ENCODE measurements at regions not wholly inside any gene's neighbourhood (a gene's known extent, or its start where the extent isn't known, plus 50 kb on each side); places are given as distances from the start of the nearest gene placed in this dataset.

DNA sequence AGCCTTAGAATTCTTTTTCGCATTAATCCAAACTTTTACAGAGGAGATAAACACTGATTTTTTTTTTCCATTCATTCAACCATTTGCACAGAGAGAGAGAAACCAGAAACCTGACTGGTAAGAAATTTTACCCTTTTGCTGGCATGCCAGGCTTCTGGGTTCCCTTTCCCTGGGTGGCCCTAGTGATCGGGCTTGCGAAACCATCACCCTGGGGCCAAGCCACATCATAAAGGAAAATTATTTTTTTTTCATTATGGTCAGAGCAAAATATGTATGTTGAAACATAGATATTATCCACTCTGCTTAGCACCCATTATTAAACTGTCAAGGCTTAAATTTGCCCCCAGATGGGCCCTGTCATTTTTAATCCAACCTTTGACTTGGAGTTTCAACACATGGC, 55.4 kb upstream of the INHBA start:
- TF ChIP-seq, protein P1, sequence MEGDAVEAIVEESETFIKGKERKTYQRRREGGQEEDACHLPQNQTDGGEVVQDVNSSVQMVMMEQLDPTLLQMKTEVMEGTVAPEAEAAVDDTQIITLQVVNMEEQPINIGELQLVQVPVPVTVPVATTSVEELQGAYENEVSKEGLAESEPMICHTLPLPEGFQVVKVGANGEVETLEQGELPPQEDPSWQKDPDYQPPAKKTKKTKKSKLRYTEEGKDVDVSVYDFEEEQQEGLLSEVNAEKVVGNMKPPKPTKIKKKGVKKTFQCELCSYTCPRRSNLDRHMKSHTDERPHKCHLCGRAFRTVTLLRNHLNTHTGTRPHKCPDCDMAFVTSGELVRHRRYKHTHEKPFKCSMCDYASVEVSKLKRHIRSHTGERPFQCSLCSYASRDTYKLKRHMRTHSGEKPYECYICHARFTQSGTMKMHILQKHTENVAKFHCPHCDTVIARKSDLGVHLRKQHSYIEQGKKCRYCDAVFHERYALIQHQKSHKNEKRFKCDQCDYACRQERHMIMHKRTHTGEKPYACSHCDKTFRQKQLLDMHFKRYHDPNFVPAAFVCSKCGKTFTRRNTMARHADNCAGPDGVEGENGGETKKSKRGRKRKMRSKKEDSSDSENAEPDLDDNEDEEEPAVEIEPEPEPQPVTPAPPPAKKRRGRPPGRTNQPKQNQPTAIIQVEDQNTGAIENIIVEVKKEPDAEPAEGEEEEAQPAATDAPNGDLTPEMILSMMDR (IDR thresholded peaks at IDR 0.05; ENCODE audit: low read depth, low read length, missing input control): no peak
- TF ChIP-seq, protein P2, sequence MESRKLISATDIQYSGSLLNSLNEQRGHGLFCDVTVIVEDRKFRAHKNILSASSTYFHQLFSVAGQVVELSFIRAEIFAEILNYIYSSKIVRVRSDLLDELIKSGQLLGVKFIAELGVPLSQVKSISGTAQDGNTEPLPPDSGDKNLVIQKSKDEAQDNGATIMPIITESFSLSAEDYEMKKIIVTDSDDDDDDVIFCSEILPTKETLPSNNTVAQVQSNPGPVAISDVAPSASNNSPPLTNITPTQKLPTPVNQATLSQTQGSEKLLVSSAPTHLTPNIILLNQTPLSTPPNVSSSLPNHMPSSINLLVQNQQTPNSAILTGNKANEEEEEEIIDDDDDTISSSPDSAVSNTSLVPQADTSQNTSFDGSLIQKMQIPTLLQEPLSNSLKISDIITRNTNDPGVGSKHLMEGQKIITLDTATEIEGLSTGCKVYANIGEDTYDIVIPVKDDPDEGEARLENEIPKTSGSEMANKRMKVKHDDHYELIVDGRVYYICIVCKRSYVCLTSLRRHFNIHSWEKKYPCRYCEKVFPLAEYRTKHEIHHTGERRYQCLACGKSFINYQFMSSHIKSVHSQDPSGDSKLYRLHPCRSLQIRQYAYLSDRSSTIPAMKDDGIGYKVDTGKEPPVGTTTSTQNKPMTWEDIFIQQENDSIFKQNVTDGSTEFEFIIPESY (IDR thresholded peaks at IDR 0.05): no peak
